Urinary bladder (tissue), 3 donors: ENCODE measurements at regions not wholly inside any gene's neighbourhood (a gene's known extent, or its start where the extent isn't known, plus 50 kb on each side); places are given as distances from the start of the nearest gene placed in this dataset.
"Not testable (repeated sequence)": the region's sequence is repeated elsewhere in the genome, so short reads cannot be mapped to it uniquely, and the experiment has no call there.

ENCODE experiments used
- DNase-seq: peaks from one replicate; pipeline ENCODE4 v3.0.0-alpha.2; 2015; ENCODE audit errors: extremely low spot score
- H3K27ac ChIP-seq: one replicate; pipeline ENCODE4 v1.5.1; 2013; ENCODE audit warnings: low read depth, mild to moderate bottlenecking, moderate library complexity
- H3K36me3 ChIP-seq: one replicate; pipeline ENCODE4 v1.6.1; 2013; ENCODE audit warnings: mild to moderate bottlenecking, moderate library complexity; ENCODE audit not compliant: insufficient read depth
- H3K4me1 ChIP-seq: one replicate; pipeline ENCODE4 v1.6.1; 2013; ENCODE audit warnings: mild to moderate bottlenecking, moderate library complexity; ENCODE audit not compliant: insufficient read depth
- H3K4me3 ChIP-seq: one replicate; pipeline ENCODE4 v1.5.1; 2013; ENCODE audit warnings: low read depth, low read length
- WGBS: extraction: QIAGEN DNeasy Blood & Tissue Kit; methylation state at CpG from one replicate; pipeline ENCODE4 v1.1.7; 2013; 5-methylcytosine and 5-hydroxymethylcytosine counted together
- donor health status: healthy with polysubstance abuse.
- donor health status: healthy.

GRCh38 chrX:20720954-20721626 is 454.4 kb upstream of the RPS6KA3 start:
- Histone ChIP-seq H3K27ac (no peak overlapping the region), H3K4me1 (no peaks in the 10 kb centered on the region), H3K4me3 (no peak overlapping the region), H3K36me3 (no peaks in the 10 kb centered on the region)
- no peak for DNase-seq
- 67% methylated on average over 2 of the region's 2 CpGs for WGBS

GRCh38 chrX:20718592-20719380 is 452.1 kb upstream of the RPS6KA3 start:
- 24% methylated on average over 3 of the region's 3 CpGs for WGBS
- DNase-seq, result no peak
- no peak overlapping the region for H3K27ac ChIP-seq
- no peaks in the 10 kb centered on the region for H3K4me1 ChIP-seq
- H3K36me3 ChIP-seq, result no peaks in the 10 kb centered on the region
- no peak overlapping the region for H3K4me3 ChIP-seq

GRCh38 chrX:20715176-20715575 is 448.5 kb upstream of the RPS6KA3 start:
- no peak for DNase-seq
- 79% methylated on average over 3 of the region's 3 CpGs for WGBS
- no peaks in the 10 kb centered on the region for H3K36me3 ChIP-seq
- H3K27ac ChIP-seq, result no peak overlapping the region
- H3K4me3 ChIP-seq, result no peak overlapping the region
- H3K4me1 ChIP-seq, result no peaks in the 10 kb centered on the region

DNA sequence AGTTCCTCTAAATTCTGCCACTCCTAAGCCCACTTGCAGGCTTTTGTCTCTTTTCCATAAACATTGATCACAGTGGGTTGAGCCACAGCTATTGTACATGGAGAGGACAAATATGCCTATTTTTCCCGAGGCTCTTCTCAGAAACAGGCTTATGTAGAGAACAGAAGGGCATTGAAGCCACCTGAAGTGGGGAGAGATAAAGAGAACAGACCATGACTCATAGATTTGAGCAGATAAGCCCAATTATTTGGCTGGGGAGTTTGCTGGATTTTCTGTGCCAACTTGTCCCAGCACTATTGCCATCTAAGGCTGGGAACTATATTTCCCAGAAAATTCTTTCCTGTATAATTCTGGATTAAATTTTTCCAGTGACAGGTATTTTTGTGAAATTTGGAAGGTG is 446.1 kb upstream of the RPS6KA3 start:
- WGBS, result 36% methylated on average over 1 of the region's 1 CpG
- no peak overlapping the region for H3K4me3 ChIP-seq

GRCh38 chrX:20711366-20711765 is 444.7 kb upstream of the RPS6KA3 start:
- Histone ChIP-seq H3K36me3 (no peaks in the 10 kb centered on the region), H3K4me1 (no peaks in the 10 kb centered on the region), H3K4me3 (no peak overlapping the region), H3K27ac (no peak overlapping the region)
- WGBS, result 79% methylated on average over 3 of the region's 3 CpGs
- no peak for DNase-seq

More for the DNA sequence above, 446.1 kb upstream of the RPS6KA3 start:
- no peak overlapping the region for H3K27ac ChIP-seq
- H3K36me3 ChIP-seq, result no peaks in the 10 kb centered on the region
- no peak for DNase-seq
- H3K4me1 ChIP-seq, result no peaks in the 10 kb centered on the region

GRCh38 chrX:20693078-20693477 is 426.4 kb upstream of the RPS6KA3 start:
- WGBS, result 76% methylated on average over 2 of the region's 2 CpGs
- no peaks in the 10 kb centered on the region for H3K36me3 ChIP-seq
- H3K4me1 ChIP-seq, result no peaks in the 10 kb centered on the region
- no peak overlapping the region for H3K27ac ChIP-seq
- DNase-seq, result no peak
- no peak overlapping the region for H3K4me3 ChIP-seq

DNA sequence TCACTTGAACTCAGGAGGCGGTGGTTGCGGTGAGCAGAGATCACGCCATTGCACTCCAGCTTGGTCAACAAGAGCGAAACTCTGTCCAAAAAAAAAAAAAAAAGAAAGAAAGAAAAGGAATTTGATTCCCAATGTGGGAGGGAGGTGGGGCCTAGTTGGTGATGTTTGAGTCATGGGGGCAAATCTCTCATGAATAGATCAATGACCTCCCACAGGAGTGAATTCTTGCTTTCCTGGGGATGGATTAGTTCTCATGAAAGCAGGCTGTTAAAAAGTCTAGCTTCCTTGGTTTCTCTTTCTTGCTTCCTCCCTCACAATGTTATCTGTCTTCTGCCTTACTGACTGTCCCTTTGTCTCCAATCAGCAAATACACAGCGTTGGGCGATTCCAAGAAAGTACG is 419.5 kb upstream of the RPS6KA3 start:
- Histone ChIP-seq H3K27ac (no peak overlapping the region), H3K36me3 (no peaks in the 10 kb centered on the region), H3K4me3 (no peak overlapping the region), H3K4me1 (no peaks in the 10 kb centered on the region)
- WGBS, result 91% methylated on average over 7 of the region's 7 CpGs
- DNase-seq, result no peak

- no peak overlapping the region for H3K27ac ChIP-seq
- 82% methylated on average over 5 of the region's 5 CpGs for WGBS
- DNase-seq, result no peak
- no peaks in the 10 kb centered on the region for H3K36me3 ChIP-seq
- no peaks in the 10 kb centered on the region for H3K4me1 ChIP-seq
- H3K4me3 ChIP-seq, result no peak overlapping the region
Observed at GRCh38 chrX:20685652-20686051, 418.9 kb upstream of the RPS6KA3 start.

- Histone ChIP-seq H3K4me1 (no peaks in the 10 kb centered on the region), H3K27ac (no peak overlapping the region), H3K36me3 (no peaks in the 10 kb centered on the region), H3K4me3 (no peak overlapping the region)
- no peak for DNase-seq
- 31% methylated on average over 1 of the region's 1 CpG for WGBS
Observed at GRCh38 chrX:20681683-20682082, 415.0 kb upstream of the RPS6KA3 start.

DNA sequence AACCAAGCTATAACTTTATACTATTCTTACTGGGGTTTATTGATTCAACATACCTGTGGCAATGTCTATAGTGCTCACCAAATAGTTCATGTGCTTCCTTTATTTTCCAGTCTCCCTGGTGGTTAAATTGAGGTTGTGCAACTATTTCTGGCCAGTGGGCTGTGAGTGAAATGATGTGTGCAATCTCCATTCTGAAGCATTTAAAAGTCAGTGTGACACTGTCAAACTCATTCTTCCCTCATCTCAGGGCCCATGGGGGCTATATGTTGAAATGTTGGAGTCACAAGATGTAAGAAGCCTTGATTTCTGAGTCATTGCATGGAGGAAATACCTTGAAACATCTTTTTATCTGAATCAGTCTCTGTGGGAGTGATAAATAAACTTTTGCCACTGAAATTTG is 414.3 kb upstream of the RPS6KA3 start:
- Histone ChIP-seq H3K36me3 (no peaks in the 10 kb centered on the region), H3K4me3 (no peak overlapping the region), H3K27ac (no peak overlapping the region), H3K4me1 (no peaks in the 10 kb centered on the region)
- no peak for DNase-seq

GRCh38 chrX:20672476-20672875 is 405.8 kb upstream of the RPS6KA3 start:
- no peaks in the 10 kb centered on the region for H3K36me3 ChIP-seq
- no peaks in the 10 kb centered on the region for H3K4me1 ChIP-seq
- H3K4me3 ChIP-seq, result no peak overlapping the region
- 91% methylated on average over 2 of the region's 2 CpGs for WGBS
- no peak for DNase-seq
- no peak overlapping the region for H3K27ac ChIP-seq

DNA sequence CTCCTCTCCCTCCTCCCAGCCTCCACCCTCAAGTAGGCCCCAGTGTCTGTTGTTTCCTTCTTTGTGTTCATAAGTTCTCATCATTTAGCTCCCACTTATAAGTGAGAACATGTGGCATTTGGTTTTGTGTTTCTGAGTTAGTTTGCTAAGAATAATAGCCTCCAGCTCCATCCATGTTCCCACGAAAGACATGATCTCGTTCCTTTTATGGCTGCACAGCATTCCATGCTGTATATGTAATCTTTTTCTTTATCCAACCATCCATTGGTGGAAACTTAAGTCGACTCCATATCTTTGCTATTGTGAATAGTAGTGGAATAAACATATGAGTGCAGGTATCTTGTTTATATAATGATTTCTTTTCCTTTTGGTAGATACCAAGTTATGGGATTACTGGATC is 405.0 kb upstream of the RPS6KA3 start:
- DNase-seq, H3K4me1 ChIP-seq, H3K27ac ChIP-seq, H3K36me3 ChIP-seq, H3K4me3 ChIP-seq: not testable (repeated sequence)
- 53% methylated on average over 3 of the region's 3 CpGs for WGBS

- DNase-seq, result no peak
- Histone ChIP-seq H3K36me3 (no peaks in the 10 kb centered on the region), H3K4me1 (no peaks in the 10 kb centered on the region), H3K27ac (no peak overlapping the region), H3K4me3 (no peak overlapping the region)
- 72% methylated on average over 3 of the region's 3 CpGs for whole genome bisulfite sequencing
Observed at GRCh38 chrX:20670611-20671010, 403.9 kb upstream of the RPS6KA3 start.

- WGBS, result 76% methylated on average over 1 of the region's 1 CpG
- H3K4me3 ChIP-seq, result no peak overlapping the region
- H3K4me1 ChIP-seq, result no peaks in the 10 kb centered on the region
- no peak for DNase-seq
- no peak overlapping the region for H3K27ac ChIP-seq
- no peaks in the 10 kb centered on the region for H3K36me3 ChIP-seq
Observed at GRCh38 chrX:20668550-20668949, 401.8 kb upstream of the RPS6KA3 start.
